ENCODE measurements at regions not wholly inside any gene's neighbourhood (a gene's known extent, or its start where the extent isn't known, plus 50 kb on each side); places are given as distances from the start of the nearest gene placed in this dataset.

GRCh38 chr5:33370466-33370859 is 70.3 kb upstream of the TARS1 start:
- TF ChIP-seq CTCF (IDR thresholded peaks at IDR 0.05; ENCODE audit: low read length) (no peak), EZH2 (optimal IDR thresholded peaks at IDR 0.05; ENCODE audit: low read depth, low read length) (no peak)
